ENCODE measurements at regions not wholly inside any gene's neighbourhood (a gene's known extent, or its start where the extent isn't known, plus 50 kb on each side); places are given as distances from the start of the nearest gene placed in this dataset.

DNA sequence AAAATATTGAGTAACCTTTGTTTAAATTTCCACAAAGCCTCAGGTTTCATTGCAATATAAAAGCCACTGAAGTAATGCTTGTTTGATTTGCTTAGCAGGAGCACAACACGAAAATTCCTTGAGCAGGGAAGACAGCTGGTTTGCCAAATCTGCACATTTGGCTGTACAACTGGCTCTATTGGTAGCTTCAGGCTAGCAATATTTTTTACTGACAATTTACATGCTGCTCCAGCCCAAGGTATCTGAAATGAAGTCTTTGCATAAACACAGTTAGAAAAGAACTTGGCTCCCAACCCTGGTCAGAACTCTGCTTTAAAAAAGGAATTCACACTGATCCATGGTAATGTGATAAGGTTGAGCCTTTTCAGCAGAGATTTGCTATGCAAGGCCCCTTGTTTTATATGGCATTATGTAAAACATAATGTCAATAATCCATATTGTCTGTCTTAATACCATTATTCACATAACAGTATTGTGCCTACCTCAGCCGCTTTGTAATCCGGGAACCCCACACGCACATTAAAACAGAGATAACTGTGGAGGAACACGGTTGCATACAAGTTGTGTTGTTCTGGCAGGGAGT, 55.7 kb upstream of the CHL1 start:
- DNase-seq = no peak
